Right atrium auricular region (tissue), 2 donors: ENCODE measurements at regions not wholly inside any gene's neighbourhood (a gene's known extent, or its start where the extent isn't known, plus 50 kb on each side); places are given as distances from the start of the nearest gene placed in this dataset.

ENCODE experiments used
- DNase-seq: peaks from one replicate; pipeline ENCODE4 v3.0.0-alpha.2; 2019; ENCODE audit warnings: low spot score
- H3K27ac ChIP-seq, 2 donors: fragments of 200-600 bp; sonication (generic); 1 replicate in 1 of 2; 2 replicates in 1 of 2; pipeline ENCODE4 v1.5.1; 2016 to 2019
- H3K27me3 ChIP-seq, 2 donors: fragments of 200-600 bp; sonication (generic); one replicate each; pipeline versions ENCODE4 v1.5.1 to v1.6.0; 2017 to 2019
- H3K36me3 ChIP-seq: fragments of 200-600 bp; sonication (generic); one replicate; pipeline ENCODE4 v1.5.1; 2016
- H3K4me1 ChIP-seq, 2 donors: fragments of 200-600 bp; sonication (generic); one replicate each; pipeline versions ENCODE4 v1.5.1 to v1.6.0; 2017 to 2019
- H3K4me3 ChIP-seq, 2 donors: fragments of 200-600 bp; sonication (generic); 1 replicate in 1 of 2; 2 replicates in 1 of 2; pipeline ENCODE4 v1.5.1; 2017 to 2019; ENCODE audit warnings: mild to moderate bottlenecking in 1 of 2, moderate library complexity in 1 of 2
- H3K9me3 ChIP-seq, 2 donors: fragments of 200-600 bp; sonication (generic); one replicate each; pipeline ENCODE4 v1.5.1; 2019
- TF ChIP-seq, protein P1 (sequence below), 2 donors: fragments of 200-600 bp; sonication (generic); IDR thresholded peaks; one replicate each; pipeline ENCODE4 v1.5.1; 2019; ENCODE audit warnings: antibody characterized with exemption in 2 of 2

DNA sequence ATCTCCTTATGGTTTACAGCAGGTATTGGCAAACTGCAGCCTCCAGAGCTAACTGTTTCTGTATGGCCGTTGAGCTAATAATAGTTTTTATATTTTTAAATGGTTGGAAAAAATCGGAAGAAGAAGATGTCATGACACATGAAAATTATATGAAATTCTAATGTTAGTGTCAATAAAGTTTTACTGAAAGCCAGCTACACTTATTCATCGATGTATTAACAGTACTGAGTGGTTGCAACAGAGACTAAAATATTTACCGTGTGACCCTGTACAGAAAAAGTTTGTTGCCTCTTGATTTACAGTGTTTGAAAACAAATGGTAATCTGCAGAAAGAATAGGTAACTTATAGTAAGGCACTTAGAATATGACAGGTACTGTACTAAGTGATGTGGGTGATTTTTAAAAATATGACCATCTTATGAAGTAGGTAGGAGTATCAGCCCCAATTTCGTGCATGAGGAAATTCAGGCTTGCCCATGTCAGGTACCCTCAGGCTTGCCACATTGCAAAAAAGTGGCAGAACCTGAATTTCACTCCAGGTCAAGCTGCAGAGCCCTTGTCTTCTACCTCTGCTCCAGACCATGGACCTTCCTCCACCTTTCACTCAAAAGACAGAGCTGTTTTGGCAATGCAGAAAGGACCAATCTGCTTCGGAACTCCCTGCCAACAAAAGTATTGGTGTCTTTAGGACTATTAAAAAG lies 311.9 kb upstream of the RUNX1 start:
- TF ChIP-seq, protein P1, sequence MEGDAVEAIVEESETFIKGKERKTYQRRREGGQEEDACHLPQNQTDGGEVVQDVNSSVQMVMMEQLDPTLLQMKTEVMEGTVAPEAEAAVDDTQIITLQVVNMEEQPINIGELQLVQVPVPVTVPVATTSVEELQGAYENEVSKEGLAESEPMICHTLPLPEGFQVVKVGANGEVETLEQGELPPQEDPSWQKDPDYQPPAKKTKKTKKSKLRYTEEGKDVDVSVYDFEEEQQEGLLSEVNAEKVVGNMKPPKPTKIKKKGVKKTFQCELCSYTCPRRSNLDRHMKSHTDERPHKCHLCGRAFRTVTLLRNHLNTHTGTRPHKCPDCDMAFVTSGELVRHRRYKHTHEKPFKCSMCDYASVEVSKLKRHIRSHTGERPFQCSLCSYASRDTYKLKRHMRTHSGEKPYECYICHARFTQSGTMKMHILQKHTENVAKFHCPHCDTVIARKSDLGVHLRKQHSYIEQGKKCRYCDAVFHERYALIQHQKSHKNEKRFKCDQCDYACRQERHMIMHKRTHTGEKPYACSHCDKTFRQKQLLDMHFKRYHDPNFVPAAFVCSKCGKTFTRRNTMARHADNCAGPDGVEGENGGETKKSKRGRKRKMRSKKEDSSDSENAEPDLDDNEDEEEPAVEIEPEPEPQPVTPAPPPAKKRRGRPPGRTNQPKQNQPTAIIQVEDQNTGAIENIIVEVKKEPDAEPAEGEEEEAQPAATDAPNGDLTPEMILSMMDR (IDR thresholded peaks at IDR 0.05), result no peak
- H3K27ac ChIP-seq, result no peak overlapping the region
- DNase-seq, result no peak
- no peak overlapping the region for H3K4me3 ChIP-seq
- no peaks in the 10 kb centered on the region for H3K36me3 ChIP-seq
- peaks cover 0 to 6% of the 10 kb centered on the region in 2 donors for H3K4me1 ChIP-seq
- H3K9me3 ChIP-seq, result no peaks in the 10 kb centered on the region
- no peaks in the 10 kb centered on the region for H3K27me3 ChIP-seq

DNA sequence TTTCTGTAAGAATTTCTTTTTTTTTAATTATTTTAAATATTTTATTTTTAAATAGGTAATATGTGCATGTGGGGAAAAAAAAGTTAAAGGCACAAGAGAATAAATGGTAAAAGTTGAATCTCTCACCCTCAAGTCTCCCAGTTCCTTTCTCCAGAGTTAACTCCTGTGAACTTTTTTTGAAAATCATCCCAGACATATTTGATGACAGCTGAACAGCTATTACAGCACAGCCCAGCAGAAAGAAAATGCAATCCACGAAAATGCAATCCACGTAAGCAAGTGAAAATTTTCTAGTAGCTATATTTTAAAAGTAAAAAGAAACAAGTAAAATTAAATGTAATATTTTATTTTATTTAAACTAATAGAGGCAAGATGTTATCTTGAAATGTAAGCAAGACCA lies 310.0 kb upstream of the RUNX1 start:
- DNase-seq, result no peak
- H3K4me3 ChIP-seq, result no peak overlapping the region
- H3K36me3 ChIP-seq, result no peaks in the 10 kb centered on the region
- no peaks in the 10 kb centered on the region for H3K9me3 ChIP-seq
- H3K27ac ChIP-seq, result no peak overlapping the region
- TF ChIP-seq, protein P1 (IDR thresholded peaks at IDR 0.05), result no peak
- H3K4me1 ChIP-seq, result peaks cover 0 to 6% of the 10 kb centered on the region in 2 donors
- no peaks in the 10 kb centered on the region for H3K27me3 ChIP-seq

DNA sequence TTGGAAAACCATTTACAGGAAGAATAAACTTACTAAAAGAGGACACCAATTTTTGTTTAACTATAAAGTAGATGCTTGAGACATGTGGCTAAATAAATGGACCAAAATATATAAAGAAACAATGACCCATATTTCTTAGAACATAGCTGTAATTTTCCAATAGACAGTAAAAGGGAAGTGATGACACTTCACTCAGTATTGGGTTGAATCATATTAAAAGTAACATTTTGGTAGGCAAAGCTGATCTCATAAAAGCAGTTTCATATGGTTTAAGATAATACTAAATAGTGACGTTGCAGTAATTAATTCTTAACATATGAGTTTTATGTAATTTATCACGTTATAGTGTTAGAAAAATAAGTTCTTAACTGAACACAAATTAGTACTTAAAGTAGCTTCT lies 308.9 kb upstream of the RUNX1 start:
- no peaks in the 10 kb centered on the region for H3K36me3 ChIP-seq
- H3K27ac ChIP-seq, result no peak overlapping the region
- H3K4me1 ChIP-seq, result peaks cover 0 to 6% of the 10 kb centered on the region in 2 donors
- H3K4me3 ChIP-seq, result no peak overlapping the region
- TF ChIP-seq, protein P1 (IDR thresholded peaks at IDR 0.05), result no peak
- DNase-seq, result no peak
- H3K27me3 ChIP-seq, result no peaks in the 10 kb centered on the region
- H3K9me3 ChIP-seq, result no peaks in the 10 kb centered on the region

DNA sequence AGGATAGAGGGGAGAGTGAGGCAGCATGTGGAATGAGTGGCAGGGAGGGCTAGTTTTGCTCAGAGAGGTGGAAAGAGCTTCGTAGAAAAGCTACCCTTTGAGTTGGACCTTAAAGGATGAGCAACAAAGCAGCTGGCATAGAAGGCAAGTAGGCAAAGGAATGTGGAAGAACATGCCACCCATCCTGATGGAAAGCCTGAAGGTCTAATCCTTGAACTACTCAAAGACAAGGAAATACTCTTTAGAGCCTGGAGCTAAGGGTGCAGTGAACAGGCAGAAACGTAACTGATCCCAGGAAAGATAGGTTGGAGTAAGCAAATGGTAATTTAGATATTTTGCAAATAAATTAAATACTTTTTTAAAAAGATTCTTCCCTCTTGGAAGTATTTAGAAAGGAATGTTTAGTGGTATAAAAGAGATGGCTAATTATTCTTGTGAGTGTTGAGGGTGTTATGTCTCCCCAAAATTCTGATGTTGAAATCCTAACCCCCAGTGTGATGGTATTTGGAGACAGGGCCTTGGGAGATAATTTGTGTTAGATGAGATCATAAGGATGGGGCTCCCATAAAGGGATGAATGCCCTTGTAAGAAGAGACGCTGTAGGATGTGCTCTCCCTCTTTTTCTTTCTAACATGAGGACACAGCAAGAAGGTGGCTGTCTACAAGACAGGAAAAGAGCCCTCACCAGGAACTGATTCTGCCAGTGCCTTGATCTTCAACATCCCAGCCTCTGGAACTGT lies 308.1 kb upstream of the RUNX1 start:
- Histone ChIP-seq H3K27me3 (no peaks in the 10 kb centered on the region), H3K27ac (no peak overlapping the region)

DNA sequence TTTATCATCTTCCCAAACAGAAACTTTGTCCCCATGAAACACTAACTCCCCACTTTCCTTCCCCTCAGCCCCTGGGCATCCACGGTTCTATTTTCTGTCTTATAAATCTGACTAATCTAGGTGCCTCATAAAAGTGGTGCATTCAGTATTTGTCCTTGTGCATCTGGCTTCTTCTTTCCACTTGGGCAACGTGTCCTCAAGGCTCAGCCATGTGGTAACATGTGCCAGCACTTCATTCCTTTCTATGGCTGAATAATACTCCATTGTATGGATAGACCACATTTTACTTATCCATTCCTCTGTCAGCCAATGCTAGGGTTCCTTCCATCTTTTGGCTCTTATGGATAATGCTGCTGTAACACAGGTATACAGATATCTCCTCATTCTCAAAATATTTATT lies 305.0 kb upstream of the RUNX1 start:
- TF ChIP-seq, protein P1 (IDR thresholded peaks at IDR 0.05), result no peak

More for the DNA sequence above, 308.1 kb upstream of the RUNX1 start:
- H3K4me1 ChIP-seq, result peaks cover 0 to 6% of the 10 kb centered on the region in 2 donors
- no peak for DNase-seq
- H3K36me3 ChIP-seq, result no peaks in the 10 kb centered on the region
- no peaks in the 10 kb centered on the region for H3K9me3 ChIP-seq
- TF ChIP-seq, protein P1 (IDR thresholded peaks at IDR 0.05), result no peak
- H3K4me3 ChIP-seq, result no peak overlapping the region

More for the DNA sequence above, 305.0 kb upstream of the RUNX1 start:
- H3K27ac ChIP-seq, result no peak overlapping the region
- H3K27me3 ChIP-seq, result no peaks in the 10 kb centered on the region
- H3K9me3 ChIP-seq, result no peaks in the 10 kb centered on the region
- H3K4me1 ChIP-seq, result peaks cover 0 to 6% of the 10 kb centered on the region in 2 donors
- no peak for DNase-seq
- no peak overlapping the region for H3K4me3 ChIP-seq
- H3K36me3 ChIP-seq, result no peaks in the 10 kb centered on the region
